Endothelial cell of umbilical vein (primary cell): ENCODE measurements at regions not wholly inside any gene's neighbourhood (a gene's known extent, or its start where the extent isn't known, plus 50 kb on each side); places are given as distances from the start of the nearest gene placed in this dataset.

Experiments used
- BruUV-seq: library from RNA; stranded (reverse); fragments of 400-500 nt; replicated peaks from 2 replicates; lab custom pipeline; 2021; lab: Mats Ljungman, UMichigan
- CTCF ChIA-PET: fragments of 300-600, 350-600 bp; sonication (Branson Sonifier 250); formaldehyde crosslinking; loops from one replicate; lab custom pipeline; 2021; ENCODE audit warnings: antibody characterized with exemption, inconsistent platforms; lab: Charles Lee
- POLR2A ChIA-PET: fragments of 300-600, 350-600 bp; sonication (Branson Sonifier 250); formaldehyde crosslinking; loops from one replicate; lab custom pipeline; 2021; ENCODE audit warnings: antibody characterized with exemption, inconsistent platforms; lab: Charles Lee
- DNase-seq: peaks from one replicate; pipeline ENCODE4 v3.0.0-alpha.2; 2011; ENCODE audit warnings: low read depth, low spot score
- FAIRE-seq: peaks from 2 replicates; lab custom pipeline; 2011; peaks lifted over from hg19 to GRCh38; lab: Jason Lieb, UNC
- H2AFZ ChIP-seq: 2 replicates; pipeline ENCODE4 v1.6.0; 2012; ENCODE audit warnings: low read depth, low read length, control low read depth, inconsistent platforms
- H3K27ac ChIP-seq: 2 replicates; pipeline ENCODE4 v1.5.1; 2011; ENCODE audit warnings: low read depth, mild to moderate bottlenecking, control low read depth, low read length, moderate library complexity; ENCODE audit not compliant: insufficient read depth
- H3K27me3 ChIP-seq, 2 experiments: 2 replicates each; pipeline versions ENCODE4 v1.6.0 to v1.6.1; 2011; ENCODE audit warnings: low read length in 2 of 2, mixed read lengths in 1 of 2; ENCODE audit not compliant: control insufficient read depth in 2 of 2, insufficient read depth in 2 of 2
- H3K36me3 ChIP-seq, 2 experiments: 2 replicates in 1 of 2; 3 replicates in 1 of 2; pipeline ENCODE4 v1.5.1; 2011; ENCODE audit warnings: low read length in 2 of 2, mild to moderate bottlenecking in 1 of 2, moderate library complexity in 1 of 2; ENCODE audit not compliant: control insufficient read depth in 2 of 2, insufficient read depth in 2 of 2; ENCODE audit errors: extremely low read depth in 1 of 2
- H3K4me1 ChIP-seq: 3 replicates; pipeline ENCODE4 v1.5.1; 2011; ENCODE audit warnings: mild to moderate bottlenecking, low read length; ENCODE audit not compliant: control insufficient read depth, insufficient read depth; ENCODE audit errors: extremely low read depth
- H3K4me2 ChIP-seq: 2 replicates; pipeline ENCODE4 v1.6.1; 2011; ENCODE audit warnings: low read length, control low read depth, mixed read lengths; ENCODE audit not compliant: insufficient read depth
- H3K4me3 ChIP-seq, 3 experiments: fragments of 200-600 bp in 1 of 3; sonication (generic), shearing (Covaris generic) in 1 of 3; replicated peaks in 1 of 3; 2 replicates each; pipeline ENCODE4 v1.5.1; 2011 to 2016; ENCODE audit warnings: control low read depth in 3 of 3, low read length in 3 of 3, mild to moderate bottlenecking in 2 of 3, inconsistent platforms in 1 of 3, low read depth in 1 of 3, moderate library complexity in 1 of 3; ENCODE audit not compliant: insufficient read depth in 1 of 3
- H3K79me2 ChIP-seq: 2 replicates; pipeline ENCODE4 v1.6.0; 2012; ENCODE audit warnings: low read length, inconsistent platforms; ENCODE audit not compliant: control insufficient read depth, insufficient read depth
- H3K9ac ChIP-seq: replicated peaks from 2 replicates; pipeline ENCODE3; 2011; ENCODE audit warnings: low read length, control low read depth; ENCODE audit not compliant: insufficient read depth; ENCODE audit errors: extremely low read depth
- H3K9me1 ChIP-seq: replicated peaks from 3 replicates; pipeline ENCODE4 v1.6.0; 2011; ENCODE audit warnings: mild to moderate bottlenecking, low read length; ENCODE audit not compliant: control insufficient read depth, insufficient read depth; ENCODE audit errors: extremely low read depth
- H3K9me3 ChIP-seq: replicated peaks from 2 replicates; pipeline ENCODE4 v1.5.1; 2012; ENCODE audit warnings: low read length, inconsistent platforms; ENCODE audit not compliant: control insufficient read depth, insufficient read depth
- H4K20me1 ChIP-seq: replicated peaks from 2 replicates; pipeline ENCODE3; 2011; ENCODE audit warnings: mild to moderate bottlenecking, low read length; ENCODE audit not compliant: control insufficient read depth, insufficient read depth; ENCODE audit errors: extremely low read depth
- CTCF ChIP-seq, 2 donors: IDR thresholded peaks; 1 replicate in 1 of 2; 2 replicates in 1 of 2; pipeline ENCODE4 v1.5.1; 2011; ENCODE audit warnings: low read length in 2 of 2, mild to moderate bottlenecking in 2 of 2, moderate library complexity in 2 of 2, control low read depth in 1 of 2, inconsistent platforms in 1 of 2, low read depth in 1 of 2; ENCODE audit not compliant: insufficient read depth in 1 of 2; ENCODE audit errors: extremely low read depth in 1 of 2
- EZH2 ChIP-seq: IDR thresholded peaks from 2 replicates; pipeline ENCODE4 v1.6.1; 2012; ENCODE audit warnings: borderline replicate concordance, low read depth, mild to moderate bottlenecking, moderate library complexity, low read length, inconsistent platforms; ENCODE audit not compliant: severe bottlenecking
- FOS ChIP-seq: IDR thresholded peaks from 2 replicates; pipeline ENCODE4 v1.6.1; 2011; ENCODE audit warnings: mild to moderate bottlenecking, low read length, moderate library complexity, borderline replicate concordance; ENCODE audit not compliant: insufficient read depth
- GATA2 ChIP-seq: IDR thresholded peaks from 2 replicates; pipeline ENCODE4 v1.7.0; 2011; ENCODE audit warnings: low read depth, mild to moderate bottlenecking, moderate library complexity, mixed read lengths, low read length; ENCODE audit not compliant: insufficient read length, insufficient read depth
- JUN ChIP-seq: IDR thresholded peaks from 2 replicates; pipeline ENCODE4 v1.6.1; 2011; ENCODE audit warnings: borderline replicate concordance, low read depth; ENCODE audit not compliant: insufficient read length, insufficient read depth
- MAX ChIP-seq: IDR thresholded peaks from 2 replicates; pipeline ENCODE4 v1.6.1; 2011; ENCODE audit not compliant: insufficient read depth, insufficient read length
- MYC ChIP-seq: IDR thresholded peaks from one replicate; pipeline ENCODE4 v1.6.1; 2011; ENCODE audit warnings: mild to moderate bottlenecking, low read depth, low read length
- POLR2A ChIP-seq: IDR thresholded peaks from 2 replicates; pipeline ENCODE4 v1.6.1; 2012; ENCODE audit warnings: low read depth, mild to moderate bottlenecking, control low read depth, low read length
- POLR2AphosphoS5 ChIP-seq: IDR thresholded peaks from 2 replicates; pipeline ENCODE4 v1.6.1; 2012; ENCODE audit warnings: low read depth, mild to moderate bottlenecking, control low read depth, low read length, moderate library complexity; ENCODE audit not compliant: insufficient read depth
- dilution Hi-C: fragments of 300-500 bp; cut with MboI; formaldehyde crosslinking; loops from one replicate; pipeline ENCODE4 v1.15.0; 2019; ENCODE audit warnings: low sequenced_read_pairs; ENCODE audit not compliant: extremely low pct_ligation_motif_present
- intact Hi-C: fragments of 100-400 bp; cut with micrococcal nuclease; formaldehyde crosslinking; loops from one replicate; pipeline ENCODE4 v1.10.0; 2022

GRCh38 chr1:79827446-79827845 lies 820.9 kb upstream of the ADGRL4 start:
- DNase-seq (no peak), FAIRE-seq (no peak)
- H3K79me2 ChIP-seq, result no peaks in the 10 kb centered on the region
- intact Hi-C loops, result no loop called here
- TF ChIP-seq JUN (no peak), CTCF (IDR thresholded peaks at IDR 0.05; ENCODE audit: extremely low read depth in 1 of 2, insufficient read depth in 1 of 2, low read depth in 1 of 2, low read length in 2 of 2) (no peak), MAX (no peak), GATA2 (no peak), FOS (no peak), MYC (no peak), POLR2A (no peak), EZH2 (no peak), POLR2AphosphoS5 (no peak)
- H3K9me3 ChIP-seq, result no peaks in the 10 kb centered on the region
- no peak overlapping the region for H3K27ac ChIP-seq
- no peak overlapping the region for H3K4me2 ChIP-seq
- H3K9ac ChIP-seq, result no peak overlapping the region
- H3K27me3 ChIP-seq, result no peaks in the 10 kb centered on the region
- no peak overlapping the region for H2AFZ ChIP-seq
- H3K36me3 ChIP-seq, result no peaks in the 10 kb centered on the region
- no peaks in the 10 kb centered on the region for H4K20me1 ChIP-seq
- dilution Hi-C loops, result no loop called here
- POLR2A ChIA-PET, result no interaction called here
- H3K4me1 ChIP-seq, result no peaks in the 10 kb centered on the region
- H3K4me3 ChIP-seq, result no peak overlapping the region
- CTCF ChIA-PET, result no interaction called here
- BruUV-seq, result no TSS peak
- H3K9me1 ChIP-seq, result no peaks in the 10 kb centered on the region
